ENCODE measurements at regions not wholly inside any gene's neighbourhood (a gene's known extent, or its start where the extent isn't known, plus 50 kb on each side); places are given as distances from the start of the nearest gene placed in this dataset.
A peak's percentile ranks its signal among the peaks of the same experiment; 100 is the strongest.
"Not testable (repeated sequence)": the region's sequence is repeated elsewhere in the genome, so short reads cannot be mapped to it uniquely, and the experiment has no call there.

- no peak overlapping the region for H3K4me3 ChIP-seq (ENCODE audit: low read depth, low read length)
- no peaks in the 10 kb centered on the region for H3K27me3 ChIP-seq (ENCODE audit: control insufficient read depth, insufficient read depth, low read length)
- no peak for TF ChIP-seq CTCF (IDR thresholded peaks at IDR 0.05; ENCODE audit: insufficient read depth, low read length, poor library complexity, severe bottlenecking)
- no peak for DNase-seq (ENCODE audit: low read depth)
- H3K36me3 ChIP-seq (ENCODE audit: control insufficient read depth, insufficient read depth, low read length) = no peaks in the 10 kb centered on the region
Measured at GRCh38 chr2:57698935-57699449, 347.6 kb upstream of the VRK2 start.

- TF ChIP-seq CTCF (IDR thresholded peaks at IDR 0.05; ENCODE audit: insufficient read depth, low read length, poor library complexity, severe bottlenecking) = no peak
- Histone ChIP-seq H3K4me3 (ENCODE audit: low read depth, low read length) (no peak overlapping the region), H3K27me3 (ENCODE audit: control insufficient read depth, insufficient read depth, low read length) (no peaks in the 10 kb centered on the region), H3K36me3 (ENCODE audit: control insufficient read depth, insufficient read depth, low read length) (no peaks in the 10 kb centered on the region)
- DNase-seq (ENCODE audit: low read depth) = no peak
Measured at GRCh38 chr2:57701391-57701791, 345.2 kb upstream of the VRK2 start.

- DNase-seq (ENCODE audit: low read depth) = no peak
- TF ChIP-seq CTCF (IDR thresholded peaks at IDR 0.05; ENCODE audit: insufficient read depth, low read length, poor library complexity, severe bottlenecking) = no peak
- no peak overlapping the region for H3K4me3 ChIP-seq (ENCODE audit: low read depth, low read length)
- no peaks in the 10 kb centered on the region for H3K36me3 ChIP-seq (ENCODE audit: control insufficient read depth, insufficient read depth, low read length)
- H3K27me3 ChIP-seq (ENCODE audit: control insufficient read depth, insufficient read depth, low read length) = no peaks in the 10 kb centered on the region
Measured at GRCh38 chr2:57703407-57703806, 343.2 kb upstream of the VRK2 start.

GRCh38 chr2:57707794-57708193 is 338.8 kb upstream of the VRK2 start:
- not testable (repeated sequence) for H3K4me3 ChIP-seq (ENCODE audit: low read depth, low read length); DNase-seq (ENCODE audit: low read depth); H3K27me3 ChIP-seq (ENCODE audit: control insufficient read depth, insufficient read depth, low read length)

GRCh38 chr2:57711991-57712390 is 334.6 kb upstream of the VRK2 start:
- no peaks in the 10 kb centered on the region for H3K36me3 ChIP-seq (ENCODE audit: control insufficient read depth, insufficient read depth, low read length)
- no peak for TF ChIP-seq CTCF (IDR thresholded peaks at IDR 0.05; ENCODE audit: insufficient read depth, low read length, poor library complexity, severe bottlenecking)
- no peak overlapping the region for H3K4me3 ChIP-seq (ENCODE audit: low read depth, low read length)
- H3K27me3 ChIP-seq (ENCODE audit: control insufficient read depth, insufficient read depth, low read length) = no peaks in the 10 kb centered on the region
- DNase-seq (ENCODE audit: low read depth) = no peak

More at GRCh38 chr2:57707794-57708193, 338.8 kb upstream of the VRK2 start:
- not testable (repeated sequence) for H3K36me3 ChIP-seq (ENCODE audit: control insufficient read depth, insufficient read depth, low read length)

GRCh38 chr2:57720728-57721627 is 325.6 kb upstream of the VRK2 start:
- peak; percentile 35 for DNase-seq (ENCODE audit: low read depth)
- H3K36me3 ChIP-seq (ENCODE audit: control insufficient read depth, insufficient read depth, low read length) = no peaks in the 10 kb centered on the region

More at GRCh38 chr2:57720728-57721627, 325.6 kb upstream of the VRK2 start:
- no peak overlapping the region for H3K4me3 ChIP-seq (ENCODE audit: low read depth, low read length)
- TF ChIP-seq CTCF (IDR thresholded peaks at IDR 0.05; ENCODE audit: insufficient read depth, low read length, poor library complexity, severe bottlenecking) = peak; percentile 89
- H3K27me3 ChIP-seq (ENCODE audit: control insufficient read depth, insufficient read depth, low read length) = no peaks in the 10 kb centered on the region
